CD4-positive, alpha-beta T cell (primary cell): ENCODE measurements at regions not wholly inside any gene's neighbourhood (a gene's known extent, or its start where the extent isn't known, plus 50 kb on each side); places are given as distances from the start of the nearest gene placed in this dataset.

Source experiments
- ATAC-seq: fragments of 200-7000 bp; cut with Tn5 transposase; one replicate; pipeline ENCODE4 v1.10.0; 2022; ENCODE audit warnings: mild to moderate bottlenecking; ENCODE audit not compliant: poor library complexity
- CTCF ChIA-PET: fragments of 350-600 bp; sonication (Branson Sonifier 250); formaldehyde crosslinking; loops from one replicate; lab custom pipeline; 2021; ENCODE audit warnings: antibody characterized with exemption, inconsistent platforms; lab: Charles Lee
- POLR2A ChIA-PET: fragments of 350-600 bp; sonication (Branson Sonifier 250); formaldehyde crosslinking; loops from one replicate; lab custom pipeline; 2021; ENCODE audit warnings: antibody characterized with exemption, inconsistent platforms; lab: Charles Lee
- DNase-seq, 14 experiments: peaks; one replicate each; pipeline ENCODE4 v3.0.0-alpha.2; 2013 to 2020; ENCODE audit warnings: mixed read lengths in 2 of 14
- H3K27ac ChIP-seq, 2 donors: one replicate each; pipeline versions ENCODE4 v1.5.1 to v1.7.0; 2013; ENCODE audit warnings: low read length in 2 of 2, low read depth in 1 of 2, mild to moderate bottlenecking in 1 of 2
- H3K27me3 ChIP-seq, 2 experiments: 1 replicate in 1 of 2; 2 replicates in 1 of 2; pipeline versions ENCODE4 v1.6.1 to v1.7.0; 2013; ENCODE audit warnings: low read length in 2 of 2, control low read depth in 1 of 2, mild to moderate bottlenecking in 1 of 2, moderate library complexity in 1 of 2; ENCODE audit not compliant: insufficient read depth in 2 of 2, control insufficient read depth in 1 of 2
- H3K36me3 ChIP-seq: one replicate; pipeline ENCODE4 v1.6.1; 2013; ENCODE audit warnings: low read length, control low read depth; ENCODE audit not compliant: insufficient read depth
- H3K4me1 ChIP-seq: one replicate; pipeline ENCODE4 v1.6.1; 2013; ENCODE audit warnings: low read length, control low read depth; ENCODE audit not compliant: insufficient read depth
- H3K4me3 ChIP-seq: one replicate; pipeline ENCODE4 v1.5.1; 2013; ENCODE audit warnings: mild to moderate bottlenecking, low read length, moderate library complexity
- H3K9me3 ChIP-seq, 2 experiments: 1 replicate in 1 of 2; 2 replicates in 1 of 2; pipeline versions ENCODE4 v1.6.1 to v1.7.0; 2013; ENCODE audit warnings: low read length in 2 of 2, mild to moderate bottlenecking in 2 of 2, control low read depth in 1 of 2, moderate library complexity in 1 of 2; ENCODE audit not compliant: control insufficient read depth in 1 of 2, insufficient read depth in 1 of 2
- H3K27ac Mint-ChIP-seq: one replicate; pipeline ENCODE4 v1.8.0; 2020; ENCODE audit warnings: mixed read lengths
- H3K27me3 Mint-ChIP-seq: one replicate; pipeline ENCODE4 v1.8.0; 2021; ENCODE audit warnings: mixed read lengths
- H3K36me3 Mint-ChIP-seq: one replicate; pipeline ENCODE4 v1.8.0; 2021; ENCODE audit warnings: low read depth, mixed read lengths
- H3K4me1 Mint-ChIP-seq: one replicate; pipeline ENCODE4 v1.8.0; 2021; ENCODE audit warnings: low read depth, mixed read lengths
- H3K4me3 Mint-ChIP-seq: one replicate; pipeline ENCODE4 v1.8.0; 2020; ENCODE audit warnings: mild to moderate bottlenecking, mixed read lengths
- H3K9me3 Mint-ChIP-seq: one replicate; pipeline ENCODE4 v1.8.0; 2020; ENCODE audit warnings: mixed read lengths
- CTCF ChIP-seq: fragments of 200-600 bp; IDR thresholded peaks from one replicate; pipeline ENCODE4 v1.8.0; 2022; ENCODE audit warnings: antibody characterized with exemption, mild to moderate bottlenecking
- intact Hi-C, 2 experiments: fragments of 100-400 bp; cut with DNase I in 1 of 2; cut with micrococcal nuclease in 1 of 2; formaldehyde crosslinking; loops; one replicate each; pipeline versions ENCODE4 v1.15.1 to v1.9.0; 2023 to 2025; cut with DNase I, micrococcal nuclease

- Histone ChIP-seq H3K4me3 (no peak overlapping the region), H3K4me1 (no peaks in the 10 kb centered on the region), H3K27ac (no peak overlapping the region), H3K36me3 (no peaks in the 10 kb centered on the region), H3K9me3 (peaks cover 0 to 4% of the 10 kb centered on the region in 2 experiments), H3K27me3 (no peaks in the 10 kb centered on the region)
- H3K4me1 Mint-ChIP-seq: no peaks in the 10 kb centered on the region
- H3K9me3 Mint-ChIP-seq: peaks cover 2% of the 10 kb centered on the region
- ChIA-PET CTCF (no interaction called here), POLR2A (no interaction called here)
- H3K4me3 Mint-ChIP-seq: no peak overlapping the region
- intact Hi-C loops: no loop called here
- TF ChIP-seq CTCF: no peak
- DNase-seq (no peak), ATAC-seq (no peak)
- no peaks in the 10 kb centered on the region for H3K36me3 Mint-ChIP-seq
- H3K27me3 Mint-ChIP-seq: no peaks in the 10 kb centered on the region
- H3K27ac Mint-ChIP-seq: no peak overlapping the region
These were observed 78.1 kb upstream of the OLFM3 start for GRCh38 chr1:102074874-102075273.

GRCh38 chr1:102071451-102071850 lies 74.7 kb upstream of the OLFM3 start:
- Mint-ChIP-seq H3K36me3 (no peaks in the 10 kb centered on the region), H3K4me3 (no peak overlapping the region), H3K9me3 (peaks cover 5% of the 10 kb centered on the region), H3K4me1 (no peaks in the 10 kb centered on the region), H3K27me3 (no peaks in the 10 kb centered on the region), H3K27ac (no peak overlapping the region)
- POLR2A ChIA-PET: no interaction called here
- CTCF ChIA-PET: no interaction called here
- Histone ChIP-seq H3K36me3 (no peaks in the 10 kb centered on the region), H3K4me3 (no peak overlapping the region), H3K4me1 (no peaks in the 10 kb centered on the region), H3K27me3 (no peaks in the 10 kb centered on the region), H3K9me3 (peaks cover 0 to 4% of the 10 kb centered on the region in 2 experiments), H3K27ac (no peak overlapping the region)
- DNase-seq: no peak
- TF ChIP-seq CTCF: no peak
- intact Hi-C loops: no loop called here
- no peak for ATAC-seq

DNA sequence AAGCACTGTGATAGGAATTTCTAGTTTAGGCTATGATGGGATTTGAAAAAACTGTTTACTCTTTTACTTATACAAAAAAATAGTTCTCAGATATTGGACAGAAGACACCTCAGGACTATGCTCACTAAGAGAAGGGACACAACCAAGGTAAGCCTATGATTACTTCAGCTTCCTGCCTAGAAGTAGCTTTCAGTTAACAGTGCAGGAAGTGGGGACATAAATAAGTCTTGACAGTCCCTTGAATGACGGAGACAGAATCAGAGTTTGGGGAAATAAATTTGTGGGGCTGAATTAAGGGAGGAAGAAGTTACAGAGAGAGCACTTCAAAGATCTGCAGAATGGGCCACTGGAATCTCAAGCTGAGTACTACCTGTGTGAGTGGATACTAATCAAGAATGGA lies 53.8 kb upstream of the OLFM3 start:
- Mint-ChIP-seq H3K9me3 (no peaks in the 10 kb centered on the region), H3K4me3 (no peak overlapping the region), H3K4me1 (no peaks in the 10 kb centered on the region), H3K36me3 (no peaks in the 10 kb centered on the region), H3K27me3 (no peaks in the 10 kb centered on the region), H3K27ac (no peak overlapping the region)
- DNase-seq: no peak
- no peak for ATAC-seq
- Histone ChIP-seq H3K36me3 (no peaks in the 10 kb centered on the region), H3K27ac (no peak overlapping the region), H3K4me1 (no peaks in the 10 kb centered on the region), H3K4me3 (no peak overlapping the region), H3K9me3 (no peaks in the 10 kb centered on the region), H3K27me3 (no peaks in the 10 kb centered on the region)
- no peak for TF ChIP-seq CTCF
- intact Hi-C loops: no loop called here
- CTCF ChIA-PET: no interaction called here
- POLR2A ChIA-PET: no interaction called here
